HG02870 (cell line): ENCODE measurements at regions not wholly inside any gene's neighbourhood (a gene's known extent, or its start where the extent isn't known, plus 50 kb on each side); places are given as distances from the start of the nearest gene placed in this dataset.

Experiments used
- ATAC-seq: cut with Tn5 transposase; IDR thresholded peaks from one replicate; pipeline ENCODE4 v1.9.1; 2021; ENCODE audit warnings: mild to moderate bottlenecking, moderate library complexity; ENCODE audit not compliant: unreplicated experiment

GRCh38 chr3:72496051-72496670 is 352.1 kb downstream of the SHQ1 start:
- ATAC-seq, result no peak

- no peak for ATAC-seq
Measured at GRCh38 chr3:72494626-72495025, 353.6 kb downstream of the SHQ1 start.

GRCh38 chr3:72494130-72494529 is 354.1 kb downstream of the SHQ1 start:
- ATAC-seq, result no peak

GRCh38 chr3:72492240-72492639 is 356.0 kb downstream of the SHQ1 start:
- ATAC-seq, result no peak

GRCh38 chr3:72490688-72491435 is 357.4 kb downstream of the SHQ1 start:
- ATAC-seq, result no peak

GRCh38 chr3:72489901-72490300 is 358.3 kb downstream of the SHQ1 start:
- no peak for ATAC-seq

GRCh38 chr3:72488738-72489035 is 359.6 kb downstream of the SHQ1 start:
- ATAC-seq, result no peak

GRCh38 chr3:72487946-72488737 is 360.1 kb downstream of the SHQ1 start:
- no peak for ATAC-seq

- peak; percentile 51 for ATAC-seq
Measured at GRCh38 chr3:72487078-72487765, 361.0 kb downstream of the SHQ1 start.

GRCh38 chr3:72485641-72486040 is 362.6 kb downstream of the SHQ1 start:
- no peak for ATAC-seq

GRCh38 chr3:72483554-72484104 is 364.6 kb downstream of the SHQ1 start:
- ATAC-seq, result no peak

- peak; percentile 42 for ATAC-seq
Measured at GRCh38 chr3:72482589-72483321, 365.5 kb downstream of the SHQ1 start.

GRCh38 chr3:72481542-72481941 is 366.7 kb downstream of the SHQ1 start:
- no peak for ATAC-seq

GRCh38 chr3:72480366-72480765 is 367.9 kb downstream of the SHQ1 start:
- no peak for ATAC-seq

- ATAC-seq, result no peak
Measured at GRCh38 chr3:72479651-72480215, 368.5 kb downstream of the SHQ1 start.

GRCh38 chr3:72476139-72476483 is 372.1 kb downstream of the SHQ1 start:
- no peak for ATAC-seq

GRCh38 chr3:72475258-72476138 is 372.7 kb downstream of the SHQ1 start:
- no peak for ATAC-seq

GRCh38 chr3:72474775-72475174 is 373.5 kb downstream of the SHQ1 start:
- ATAC-seq, result no peak

- peak; percentile 92 for ATAC-seq
Measured at GRCh38 chr3:72473156-72473555, 375.1 kb downstream of the SHQ1 start.
